GM12892 (cell line): ENCODE measurements at regions not wholly inside any gene's neighbourhood (a gene's known extent, or its start where the extent isn't known, plus 50 kb on each side); places are given as distances from the start of the nearest gene placed in this dataset.

Source experiments
- POLR2A ChIP-seq: IDR thresholded peaks from 2 replicates; pipeline ENCODE4 v1.6.1; 2011; ENCODE audit warnings: low read depth, low read length, control low read depth
- POLR2AphosphoS5 ChIP-seq: IDR thresholded peaks from 2 replicates; pipeline ENCODE4 v1.6.1; 2011; ENCODE audit warnings: low read depth, low read length, control low read depth
- TAF1 ChIP-seq: IDR thresholded peaks from 2 replicates; pipeline ENCODE4 v1.6.1; 2011; ENCODE audit warnings: low read depth, mild to moderate bottlenecking, control low read depth, low read length, borderline replicate concordance

DNA sequence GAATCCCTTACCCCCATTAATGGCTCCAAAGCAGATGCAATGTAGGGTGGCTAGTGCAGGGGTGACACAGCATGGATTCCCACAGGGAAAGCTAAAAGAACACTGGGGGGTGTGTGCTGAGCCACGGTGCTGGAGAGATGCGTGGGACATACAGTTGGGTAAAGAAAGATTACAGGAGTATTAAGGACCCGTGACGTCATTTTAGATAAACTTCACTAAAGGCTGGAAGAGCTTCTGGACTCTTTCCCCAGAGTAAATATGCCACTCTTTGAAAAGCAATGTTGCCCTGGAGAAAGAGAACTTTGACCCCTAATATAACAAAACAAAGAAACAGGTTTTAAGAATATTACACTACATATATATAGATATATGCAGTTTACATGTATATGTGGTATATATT, 481.5 kb upstream of the VSTM2A start:
- TF ChIP-seq POLR2A (no peak), POLR2AphosphoS5 (no peak), TAF1 (no peak)
